H1 (cell line): ENCODE measurements at regions not wholly inside any gene's neighbourhood (a gene's known extent, or its start where the extent isn't known, plus 50 kb on each side); places are given as distances from the start of the nearest gene placed in this dataset.

Experiments
- CTCF ChIA-PET: fragments of 300-600 bp; sonication (Branson Sonifier 250); formaldehyde crosslinking; loops from one replicate; lab custom pipeline; 2021; ENCODE audit not compliant: partially characterized antibody; lab: Charles Lee
- POLR2A ChIA-PET: fragments of 300-600 bp; sonication (Branson Sonifier 250); formaldehyde crosslinking; loops from one replicate; lab custom pipeline; 2021; ENCODE audit warnings: inconsistent platforms; ENCODE audit not compliant: partially characterized antibody; lab: Charles Lee
- DNase-seq, 2 experiments: peaks; one replicate each; pipeline versions ENCODE4 v3.0.0 to v3.0.0-alpha.2; 2010 to 2022; ENCODE audit warnings: low spot score in 2 of 2, low read depth in 1 of 2, mixed read lengths in 1 of 2
- FAIRE-seq: peaks from 2 replicates; lab custom pipeline; 2011; peaks lifted over from hg19 to GRCh38; lab: Jason Lieb, UNC
- H2AFZ ChIP-seq: 2 replicates; pipeline ENCODE4 v1.8.1; 2012; ENCODE audit warnings: low read length, inconsistent platforms
- H2AK5ac ChIP-seq: 2 replicates; pipeline ENCODE4 v1.6.1; 2013; ENCODE audit warnings: low read depth, low read length
- H2BK120ac ChIP-seq: replicated peaks from 2 replicates; pipeline ENCODE3; 2013; ENCODE audit warnings: low read depth, low read length, inconsistent platforms
- H2BK12ac ChIP-seq: 2 replicates; pipeline ENCODE4 v1.6.1; 2013; ENCODE audit warnings: low read depth, low read length
- H2BK15ac ChIP-seq: 2 replicates; pipeline ENCODE4 v1.6.1; 2013; ENCODE audit warnings: low read length
- H2BK20ac ChIP-seq: 2 replicates; pipeline ENCODE4 v1.6.1; 2013; ENCODE audit warnings: low read length
- H2BK5ac ChIP-seq: 2 replicates; pipeline ENCODE4 v1.6.1; 2013; ENCODE audit warnings: low read depth, low read length
- H3K14ac ChIP-seq: 2 replicates; pipeline ENCODE4 v1.6.1; 2013; ENCODE audit warnings: inconsistent platforms; ENCODE audit not compliant: insufficient read length
- H3K18ac ChIP-seq: 2 replicates; pipeline ENCODE4 v1.6.1; 2013; ENCODE audit warnings: low read length; ENCODE audit errors: extremely low read depth
- H3K23ac ChIP-seq: 2 replicates; pipeline ENCODE4 v1.6.1; 2013; ENCODE audit warnings: inconsistent platforms; ENCODE audit not compliant: insufficient read length
- H3K23me2 ChIP-seq: 2 replicates; pipeline ENCODE4 v1.6.1; 2013; ENCODE audit warnings: low read depth, low read length
- H3K27ac ChIP-seq: 2 replicates; pipeline ENCODE4 v1.6.1; 2011; ENCODE audit warnings: low read depth, low read length, inconsistent platforms
- H3K27me3 ChIP-seq, 4 experiments: replicated peaks in 1 of 4; 1 replicate in 1 of 4; 2 replicates in 3 of 4; pipeline versions ENCODE4 v1.6.1 to v1.8.1; 2011 to 2013; ENCODE audit warnings: low read length in 3 of 4, mild to moderate bottlenecking in 3 of 4, inconsistent platforms in 2 of 4, mixed read lengths in 2 of 4, moderate library complexity in 1 of 4; ENCODE audit not compliant: control insufficient read depth in 3 of 4, insufficient read depth in 3 of 4; ENCODE audit errors: extremely low read depth in 1 of 4
- H3K36me3 ChIP-seq, 4 experiments: 2 replicates each; pipeline versions ENCODE4 v1.6.1 to v1.8.1; 2011 to 2013; ENCODE audit warnings: mild to moderate bottlenecking in 4 of 4, low read length in 3 of 4, moderate library complexity in 2 of 4, control low read depth in 1 of 4, inconsistent platforms in 1 of 4; ENCODE audit not compliant: insufficient read depth in 4 of 4, control insufficient read depth in 2 of 4
- H3K4ac ChIP-seq: replicated peaks from 2 replicates; pipeline ENCODE3; 2013; ENCODE audit warnings: low read length, low read depth, mixed read lengths, inconsistent platforms; ENCODE audit not compliant: insufficient read length
- H3K4me1 ChIP-seq, 4 experiments: replicated peaks in 1 of 4; 1 replicate in 1 of 4; 2 replicates in 3 of 4; pipeline versions ENCODE4 v1.6.1 to v1.8.1; 2011 to 2013; ENCODE audit warnings: low read length in 3 of 4, inconsistent platforms in 2 of 4, mixed read lengths in 1 of 4; ENCODE audit not compliant: insufficient read depth in 4 of 4, control insufficient read depth in 3 of 4
- H3K4me2 ChIP-seq, 2 experiments: 2 replicates each; pipeline versions ENCODE4 v1.6.1 to v1.8.1; 2011 to 2013; ENCODE audit warnings: low read depth in 2 of 2, low read length in 2 of 2, control low read depth in 1 of 2, inconsistent platforms in 1 of 2, mild to moderate bottlenecking in 1 of 2; ENCODE audit not compliant: insufficient read depth in 1 of 2
- H3K4me3 ChIP-seq, 4 experiments: fragments of 200-600, 300-600 bp in 1 of 4; sonication (generic), shearing (Covaris generic), sonication (Bioruptor Twin) in 1 of 4; 2 replicates each; pipeline versions ENCODE4 v1.5.1 to v1.8.1; 2011 to 2016; ENCODE audit warnings: low read length in 4 of 4, low read depth in 3 of 4, control low read depth in 2 of 4, inconsistent platforms in 2 of 4, mild to moderate bottlenecking in 2 of 4, mixed read lengths in 1 of 4, moderate library complexity in 1 of 4; ENCODE audit not compliant: insufficient read depth in 2 of 4; ENCODE audit errors: extremely low read depth in 1 of 4
- H3K56ac ChIP-seq: replicated peaks from 2 replicates; pipeline ENCODE3; 2013; ENCODE audit warnings: low read depth, mild to moderate bottlenecking, mixed read lengths, low read length, inconsistent platforms; ENCODE audit not compliant: insufficient read length
- H3K79me1 ChIP-seq: 2 replicates; pipeline ENCODE4 v1.6.1; 2013; ENCODE audit warnings: low read depth, low read length, control low read depth
- H3K79me2 ChIP-seq, 2 experiments: 2 replicates each; pipeline versions ENCODE4 v1.6.1 to v1.8.1; 2012 to 2013; ENCODE audit warnings: low read length in 2 of 2, mild to moderate bottlenecking in 2 of 2, inconsistent platforms in 1 of 2; ENCODE audit not compliant: insufficient read depth in 2 of 2, control insufficient read depth in 1 of 2
- H3K9ac ChIP-seq, 4 experiments: replicated peaks in 1 of 4; 1 replicate in 1 of 4; 2 replicates in 3 of 4; pipeline versions ENCODE4 v1.6.1 to v1.8.1; 2011 to 2013; ENCODE audit warnings: low read depth in 3 of 4, low read length in 3 of 4, control low read depth in 2 of 4, mild to moderate bottlenecking in 2 of 4, moderate library complexity in 2 of 4, inconsistent platforms in 1 of 4; ENCODE audit errors: extremely low read depth in 1 of 4
- H3K9me3 ChIP-seq, 2 experiments: 2 replicates each; pipeline versions ENCODE4 v1.6.1 to v1.8.1; 2012 to 2013; ENCODE audit warnings: mild to moderate bottlenecking in 2 of 2, moderate library complexity in 2 of 2, control low read depth in 1 of 2, inconsistent platforms in 1 of 2, low read depth in 1 of 2, low read length in 1 of 2, mixed read lengths in 1 of 2; ENCODE audit not compliant: insufficient read depth in 2 of 2
- H4K20me1 ChIP-seq, 2 experiments: replicated peaks in 1 of 2; 2 replicates each; pipeline versions ENCODE3 to v1.8.1; 2011 to 2013; ENCODE audit warnings: inconsistent platforms in 2 of 2, low read length in 2 of 2, mild to moderate bottlenecking in 1 of 2; ENCODE audit not compliant: insufficient read depth in 2 of 2, control insufficient read depth in 1 of 2
- H4K5ac ChIP-seq: 2 replicates; pipeline ENCODE4 v1.6.1; 2013; ENCODE audit warnings: low read length, low read depth, mixed read lengths, inconsistent platforms; ENCODE audit not compliant: insufficient read length
- H4K8ac ChIP-seq: 2 replicates; pipeline ENCODE4 v1.8.0; 2013; ENCODE audit warnings: mild to moderate bottlenecking, moderate library complexity, low read length, inconsistent platforms; ENCODE audit not compliant: insufficient read depth; ENCODE audit errors: extremely low read depth
- H4K91ac ChIP-seq: replicated peaks from 2 replicates; pipeline ENCODE3; 2013; ENCODE audit warnings: low read length, mixed read lengths, inconsistent platforms; ENCODE audit not compliant: insufficient read length
- ASH2L ChIP-seq: fragments of 200-600, 300-600 bp; sonication (generic); IDR thresholded peaks from one replicate; pipeline ENCODE4 v1.7.1; 2017; ENCODE audit warnings: low read length
- BACH1 ChIP-seq: IDR thresholded peaks from 2 replicates; pipeline ENCODE4 v1.6.1; 2012; ENCODE audit warnings: low read length, improper control_type of control experiment
- CEBPB ChIP-seq: IDR thresholded peaks from 2 replicates; pipeline ENCODE4 v1.6.1; 2012; ENCODE audit warnings: low read depth, low read length
- CTCF ChIP-seq, 3 experiments: IDR thresholded peaks; 1 replicate in 2 of 3; 2 replicates in 1 of 3; pipeline versions ENCODE4 v1.5.1 to v1.6.1; 2011; ENCODE audit warnings: low read length in 3 of 3, mild to moderate bottlenecking in 3 of 3, inconsistent platforms in 2 of 3, low read depth in 1 of 3, moderate library complexity in 1 of 3; ENCODE audit not compliant: insufficient read depth in 1 of 3; ENCODE audit errors: control extremely low read depth in 1 of 3
- MAFK ChIP-seq: IDR thresholded peaks from 2 replicates; pipeline ENCODE4 v1.6.1; 2012; ENCODE audit warnings: low read depth, mild to moderate bottlenecking, improper control_type of control experiment, low read length
- NRF1 ChIP-seq: IDR thresholded peaks from 2 replicates; pipeline ENCODE4 v1.6.1; 2011; ENCODE audit warnings: mild to moderate bottlenecking, low read depth, low read length, improper control_type of control experiment
- PHF8 ChIP-seq: fragments of 200-600 bp; sonication (generic); conservative IDR thresholded peaks from 2 replicates; pipeline ENCODE4 v1.7.1; 2012; ENCODE audit warnings: low read depth, mild to moderate bottlenecking, inconsistent platforms, low read length, moderate library complexity
- POLR2A ChIP-seq, 2 experiments: IDR thresholded peaks; 1 replicate in 1 of 2; 2 replicates in 1 of 2; pipeline ENCODE4 v1.6.1; 2011; ENCODE audit warnings: low read depth in 2 of 2, low read length in 2 of 2, mild to moderate bottlenecking in 2 of 2; ENCODE audit errors: control extremely low read depth in 1 of 2
- RBBP5 ChIP-seq: IDR thresholded peaks from 2 replicates; pipeline ENCODE4 v1.7.1; 2012; ENCODE audit warnings: low read depth, mild to moderate bottlenecking, inconsistent platforms, low read length, moderate library complexity, borderline replicate concordance
- SAP30 ChIP-seq: fragments of 300-600 bp; sonication (generic); IDR thresholded peaks from 2 replicates; pipeline ENCODE4 v1.7.1; 2012; ENCODE audit warnings: low read length, moderate library complexity, mild to moderate bottlenecking, inconsistent platforms; ENCODE audit not compliant: insufficient read depth, insufficient replicate concordance
- SIRT6 ChIP-seq: IDR thresholded peaks from one replicate; pipeline ENCODE4 v1.7.1; 2012; ENCODE audit warnings: low read length, inconsistent platforms
- SP1 ChIP-seq: IDR thresholded peaks from 2 replicates; pipeline ENCODE4 v1.6.1; 2011; ENCODE audit warnings: low read depth, low read length
- SUZ12 ChIP-seq: fragments of 200-600 bp; sonication (generic); IDR thresholded peaks from 2 replicates; pipeline ENCODE4 v1.6.1; 2012; ENCODE audit warnings: mild to moderate bottlenecking, inconsistent platforms, low read length, moderate library complexity, mixed read lengths
- TCF12 ChIP-seq: IDR thresholded peaks from 2 replicates; pipeline ENCODE4 v1.6.1; 2011; ENCODE audit warnings: low read depth, mild to moderate bottlenecking, low read length
- WGBS, 2 experiments: shearing (Covaris generic) in 1 of 2; methylation state at CpG; one replicate each; pipeline versions ENCODE4 v1.1.6 to v1.1.7; 2013 to 2015; ENCODE audit warnings: low lambda C conversion rate in 2 of 2, mixed read lengths in 2 of 2, inconsistent platforms in 1 of 2, low coverage in 1 of 2, missing lambda C conversion rate in 1 of 2; ENCODE audit not compliant: insufficient replicate concordance in 2 of 2, insufficient coverage in 1 of 2, insufficient read length in 1 of 2; ENCODE audit errors: extremely low coverage in 1 of 2, missing lambda C conversion rate in 1 of 2; 5-methylcytosine and 5-hydroxymethylcytosine counted together

- no peaks in the 10 kb centered on the region for H3K36me3 ChIP-seq
- no peak overlapping the region for H2AK5ac ChIP-seq
- no peak overlapping the region for H2BK12ac ChIP-seq
- no peaks in the 10 kb centered on the region for H3K79me2 ChIP-seq
- no peak overlapping the region for H3K4me2 ChIP-seq
- no peaks in the 10 kb centered on the region for H3K23me2 ChIP-seq
- H3K4me3 ChIP-seq: no peak overlapping the region
- no peak overlapping the region for H3K18ac ChIP-seq
- WGBS, 2 experiments: 95% methylated on average over 6 of the region's 6 CpGs; no CpG with 5 or more reads in 1 of the 2 experiments
- no peaks in the 10 kb centered on the region for H3K27me3 ChIP-seq
- H3K14ac ChIP-seq: no peak overlapping the region
- H3K4ac ChIP-seq: no peak overlapping the region
- no peaks in the 10 kb centered on the region for H4K20me1 ChIP-seq
- no peak overlapping the region for H2AFZ ChIP-seq
- ChIA-PET POLR2A (no interaction called here), CTCF (interaction anchor here (0.7 to 1.2 kb wide), 2 partner anchors 60 to 238 kb away, joined by 3 read pairs; no protein-coding TSS in a partner anchor)
- H3K9ac ChIP-seq: no peak overlapping the region
- no peak overlapping the region for H3K27ac ChIP-seq
- no peak overlapping the region for H2BK20ac ChIP-seq
- H2BK120ac ChIP-seq: no peak overlapping the region
- H3K23ac ChIP-seq: no peak overlapping the region
- no peak overlapping the region for H3K56ac ChIP-seq
- FAIRE-seq (no peak), DNase-seq (no peak)
- H4K91ac ChIP-seq: no peak overlapping the region
- no peak overlapping the region for H2BK15ac ChIP-seq
- H3K79me1 ChIP-seq: no peaks in the 10 kb centered on the region
- H4K8ac ChIP-seq: no peak overlapping the region
- H3K9me3 ChIP-seq: no peaks in the 10 kb centered on the region
- no peak overlapping the region for H2BK5ac ChIP-seq
- H4K5ac ChIP-seq: no peak overlapping the region
- H3K4me1 ChIP-seq: no peaks in the 10 kb centered on the region
- TF ChIP-seq SUZ12 (no peak), SP1 (no peak), MAFK (no peak), RBBP5 (no peak), PHF8 (no peak), POLR2A (IDR thresholded peaks at IDR 0.05; ENCODE audit: control extremely low read depth in 1 of 2, low read depth in 2 of 2, low read length in 2 of 2) (no peak), ASH2L (no peak), SIRT6 (no peak), TCF12 (no peak), SAP30 (no peak), BACH1 (no peak), CTCF (IDR thresholded peaks at IDR 0.05; ENCODE audit: control extremely low read depth in 1 of 3, insufficient read depth in 1 of 3, low read depth in 1 of 3, low read length in 3 of 3) (no peak), CEBPB (no peak), NRF1 (no peak)
Observed at GRCh38 chr2:54396798-54397197, 59.3 kb upstream of the SPTBN1 start.
